ENCODE measurements at regions not wholly inside any gene's neighbourhood (a gene's known extent, or its start where the extent isn't known, plus 50 kb on each side); places are given as distances from the start of the nearest gene placed in this dataset.

GRCh38 chr11:110832539-110832938 is 120.3 kb upstream of the ARHGAP20 start:
- TF ChIP-seq POLR2A (IDR thresholded peaks at IDR 0.05; ENCODE audit: borderline replicate concordance, extremely low read depth, insufficient read depth, insufficient read length) (no peak), RAD21 (IDR thresholded peaks at IDR 0.05; ENCODE audit: low read depth) (no peak), EZH2phosphoT487 (IDR thresholded peaks at IDR 0.05; ENCODE audit: borderline replicate concordance) (no peak)
